Glutamatergic neuron (in vitro differentiated cells): ENCODE measurements at regions not wholly inside any gene's neighbourhood (a gene's known extent, or its start where the extent isn't known, plus 50 kb on each side); places are given as distances from the start of the nearest gene placed in this dataset.

Experiments used
- DNase-seq: peaks from one replicate; pipeline ENCODE4 v3.0.0; 2022
- H3K27ac Mint-ChIP-seq: one replicate; pipeline ENCODE4 v1.8.0; 2020; ENCODE audit warnings: mild to moderate bottlenecking, mixed read lengths, inconsistent platforms; ENCODE audit not compliant: unreplicated experiment
- H3K27me3 Mint-ChIP-seq: one replicate; pipeline ENCODE4 v1.8.0; 2020; ENCODE audit warnings: mild to moderate bottlenecking, moderate library complexity, mixed read lengths, inconsistent platforms; ENCODE audit not compliant: unreplicated experiment
- H3K36me3 Mint-ChIP-seq: one replicate; pipeline ENCODE4 v1.8.0; 2020; ENCODE audit warnings: mild to moderate bottlenecking, mixed read lengths, inconsistent platforms; ENCODE audit not compliant: unreplicated experiment
- H3K4me1 Mint-ChIP-seq: one replicate; pipeline ENCODE4 v1.8.0; 2020; ENCODE audit warnings: mild to moderate bottlenecking, low read depth, mixed read lengths, inconsistent platforms; ENCODE audit not compliant: unreplicated experiment
- H3K4me3 Mint-ChIP-seq: one replicate; pipeline ENCODE4 v1.8.0; 2020; ENCODE audit warnings: mild to moderate bottlenecking, mixed read lengths, inconsistent platforms; ENCODE audit not compliant: unreplicated experiment
- H3K9me3 Mint-ChIP-seq: one replicate; pipeline ENCODE4 v1.8.0; 2020; ENCODE audit warnings: mild to moderate bottlenecking, moderate library complexity, mixed read lengths, inconsistent platforms; ENCODE audit not compliant: unreplicated experiment
- TF ChIP-seq, protein P1 (sequence below): fragments of 200-600 bp; sonication (generic); IDR thresholded peaks from one replicate; pipeline ENCODE4 v1.5.0; 2021; ENCODE audit not compliant: partially characterized antibody, unreplicated experiment

- Mint-ChIP-seq H3K27me3 (peaks cover 3% of the 10 kb centered on the region), H3K4me1 (no peaks in the 10 kb centered on the region), H3K36me3 (no peaks in the 10 kb centered on the region), H3K9me3 (peaks cover 2% of the 10 kb centered on the region), H3K27ac (no peak overlapping the region), H3K4me3 (no peak overlapping the region)
- DNase-seq: no peak
- TF ChIP-seq, protein P1, sequence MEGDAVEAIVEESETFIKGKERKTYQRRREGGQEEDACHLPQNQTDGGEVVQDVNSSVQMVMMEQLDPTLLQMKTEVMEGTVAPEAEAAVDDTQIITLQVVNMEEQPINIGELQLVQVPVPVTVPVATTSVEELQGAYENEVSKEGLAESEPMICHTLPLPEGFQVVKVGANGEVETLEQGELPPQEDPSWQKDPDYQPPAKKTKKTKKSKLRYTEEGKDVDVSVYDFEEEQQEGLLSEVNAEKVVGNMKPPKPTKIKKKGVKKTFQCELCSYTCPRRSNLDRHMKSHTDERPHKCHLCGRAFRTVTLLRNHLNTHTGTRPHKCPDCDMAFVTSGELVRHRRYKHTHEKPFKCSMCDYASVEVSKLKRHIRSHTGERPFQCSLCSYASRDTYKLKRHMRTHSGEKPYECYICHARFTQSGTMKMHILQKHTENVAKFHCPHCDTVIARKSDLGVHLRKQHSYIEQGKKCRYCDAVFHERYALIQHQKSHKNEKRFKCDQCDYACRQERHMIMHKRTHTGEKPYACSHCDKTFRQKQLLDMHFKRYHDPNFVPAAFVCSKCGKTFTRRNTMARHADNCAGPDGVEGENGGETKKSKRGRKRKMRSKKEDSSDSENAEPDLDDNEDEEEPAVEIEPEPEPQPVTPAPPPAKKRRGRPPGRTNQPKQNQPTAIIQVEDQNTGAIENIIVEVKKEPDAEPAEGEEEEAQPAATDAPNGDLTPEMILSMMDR: no peak
These were observed 311.0 kb downstream of the ANKRD30A start for GRCh38 chr10:37436357-37436756.

DNA sequence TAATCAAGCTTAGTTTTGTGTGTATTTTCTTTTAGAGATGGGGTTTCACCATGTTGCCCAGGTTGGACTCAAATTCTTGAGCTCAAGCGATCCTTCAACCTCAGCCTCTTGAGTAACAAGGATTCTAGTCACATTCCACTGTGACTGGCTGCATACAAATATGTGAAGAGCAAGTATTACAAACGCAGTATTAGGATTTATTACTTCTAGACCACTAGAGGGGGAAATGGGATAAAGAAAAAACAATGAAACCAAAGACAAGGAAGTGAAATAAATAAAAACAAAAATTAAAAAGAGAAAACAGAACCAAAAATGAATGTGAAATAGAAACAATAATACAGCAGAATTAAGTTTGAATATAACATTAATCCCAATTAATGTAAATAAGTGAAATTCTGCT lies 308.7 kb downstream of the ANKRD30A start:
- H3K27ac Mint-ChIP-seq: no peak overlapping the region
- peaks cover 2% of the 10 kb centered on the region for H3K9me3 Mint-ChIP-seq
- no peaks in the 10 kb centered on the region for H3K4me1 Mint-ChIP-seq

More for the DNA sequence above, 308.7 kb downstream of the ANKRD30A start:
- Mint-ChIP-seq H3K4me3 (no peak overlapping the region), H3K27me3 (peaks cover 3% of the 10 kb centered on the region), H3K36me3 (no peaks in the 10 kb centered on the region)
- TF ChIP-seq, protein P1: no peak
- DNase-seq: no peak
